Uterus (tissue), 3 donors: ENCODE measurements at regions not wholly inside any gene's neighbourhood (a gene's known extent, or its start where the extent isn't known, plus 50 kb on each side); places are given as distances from the start of the nearest gene placed in this dataset.

Experiments used
- DNase-seq, 2 donors: peaks; one replicate each; pipeline ENCODE4 v3.0.0-alpha.2; 2019 to 2020
- H3K27ac ChIP-seq, 2 donors: fragments of 200-600 bp; sonication (generic); 1 replicate in 1 of 2; 2 replicates in 1 of 2; pipeline ENCODE4 v1.5.1; 2016 to 2018
- H3K27me3 ChIP-seq, 2 donors: fragments of 200-600 bp; sonication (generic); one replicate each; pipeline ENCODE4 v1.5.1; 2018 to 2019; ENCODE audit warnings: control low read depth in 1 of 2
- H3K36me3 ChIP-seq, 2 donors: fragments of 200-600 bp; sonication (generic); one replicate each; pipeline ENCODE4 v1.5.1; 2019; ENCODE audit warnings: control low read depth in 1 of 2
- H3K4me1 ChIP-seq, 2 donors: fragments of 200-600 bp; sonication (generic); one replicate each; pipeline ENCODE4 v1.5.1; 2018 to 2019; ENCODE audit warnings: control low read depth in 1 of 2
- H3K4me3 ChIP-seq, 2 donors: fragments of 200-600 bp; sonication (generic); 1 replicate in 1 of 2; 2 replicates in 1 of 2; pipeline ENCODE4 v1.5.1; 2018 to 2019; ENCODE audit warnings: mild to moderate bottlenecking in 1 of 2
- H3K9me3 ChIP-seq, 2 donors: fragments of 200-600 bp; sonication (generic); one replicate each; pipeline ENCODE4 v1.5.1; 2019; ENCODE audit warnings: control low read depth in 1 of 2
- CTCF ChIP-seq, 4 experiments: fragments of 200-600 bp in 2 of 4; fragments of 450-650 bp in 2 of 4; sonication (generic) in 2 of 4; IDR thresholded peaks; one replicate each; pipeline ENCODE4 v1.5.1; 2016 to 2019; ENCODE audit warnings: antibody characterized with exemption in 4 of 4, mild to moderate bottlenecking in 2 of 4, moderate library complexity in 1 of 4
- POLR2A ChIP-seq, 2 donors: fragments of 450-650 bp; IDR thresholded peaks; one replicate each; pipeline ENCODE4 v1.6.1; 2016; ENCODE audit warnings: antibody characterized with exemption in 2 of 2, mild to moderate bottlenecking in 1 of 2, moderate library complexity in 1 of 2
- intact Hi-C: fragments of 100-400 bp; cut with DNase I; formaldehyde crosslinking; loops from one replicate; pipeline ENCODE4 v1.15.1; 2023; ENCODE audit warnings: low total_unique reads
- donor health status: DM: yes; HTN: yes; CAD: no.

GRCh38 chr21:19256934-19257660, 853.5 kb upstream of the TMPRSS15 start:
- Histone ChIP-seq H3K4me1 (no peaks in the 10 kb centered on the region), H3K4me3 (no peak overlapping the region), H3K9me3 (no peaks in the 10 kb centered on the region), H3K27ac (no peak overlapping the region), H3K27me3 (no peaks in the 10 kb centered on the region), H3K36me3 (no peaks in the 10 kb centered on the region)
- no peak for DNase-seq
- intact Hi-C loops, result no loop called here
- TF ChIP-seq CTCF (IDR thresholded peaks at IDR 0.05), result no peak
- TF ChIP-seq POLR2A (IDR thresholded peaks at IDR 0.05), result no peak

GRCh38 chr21:19261731-19262376, 858.3 kb upstream of the TMPRSS15 start:
- Histone ChIP-seq H3K9me3 (no peaks in the 10 kb centered on the region), H3K36me3 (no peaks in the 10 kb centered on the region), H3K4me3 (no peak overlapping the region), H3K4me1 (no peaks in the 10 kb centered on the region), H3K27ac (no peak overlapping the region), H3K27me3 (no peaks in the 10 kb centered on the region)
- TF ChIP-seq CTCF (IDR thresholded peaks at IDR 0.05) (no peak), POLR2A (IDR thresholded peaks at IDR 0.05) (no peak)
- no peak for DNase-seq
- intact Hi-C loops, result no loop called here

- Histone ChIP-seq H3K27ac (no peak overlapping the region), H3K27me3 (no peaks in the 10 kb centered on the region), H3K4me1 (no peaks in the 10 kb centered on the region), H3K4me3 (no peak overlapping the region), H3K36me3 (no peaks in the 10 kb centered on the region), H3K9me3 (no peaks in the 10 kb centered on the region)
- intact Hi-C loops, result no loop called here
- TF ChIP-seq CTCF (IDR thresholded peaks at IDR 0.05) (no peak), POLR2A (IDR thresholded peaks at IDR 0.05) (no peak)
- no peak for DNase-seq
These were observed 863.1 kb upstream of the TMPRSS15 start for GRCh38 chr21:19266636-19267035.

GRCh38 chr21:19268686-19269085, 865.1 kb upstream of the TMPRSS15 start:
- TF ChIP-seq POLR2A (IDR thresholded peaks at IDR 0.05) (no peak), CTCF (IDR thresholded peaks at IDR 0.05) (no peak)
- Histone ChIP-seq H3K9me3 (no peaks in the 10 kb centered on the region), H3K36me3 (no peaks in the 10 kb centered on the region), H3K27me3 (no peaks in the 10 kb centered on the region), H3K4me1 (no peaks in the 10 kb centered on the region), H3K4me3 (no peak overlapping the region), H3K27ac (no peak overlapping the region)
- DNase-seq, result no peak
- intact Hi-C loops, result no loop called here

GRCh38 chr21:19275065-19275464, 871.5 kb upstream of the TMPRSS15 start:
- intact Hi-C loops, result no loop called here
- TF ChIP-seq POLR2A (IDR thresholded peaks at IDR 0.05) (no peak), CTCF (IDR thresholded peaks at IDR 0.05) (no peak)
- no peak for DNase-seq
- Histone ChIP-seq H3K36me3 (no peaks in the 10 kb centered on the region), H3K4me3 (no peak overlapping the region), H3K27ac (no peak overlapping the region), H3K9me3 (no peaks in the 10 kb centered on the region), H3K27me3 (no peaks in the 10 kb centered on the region), H3K4me1 (no peaks in the 10 kb centered on the region)
